ENCODE measurements at regions not wholly inside any gene's neighbourhood (a gene's known extent, or its start where the extent isn't known, plus 50 kb on each side); places are given as distances from the start of the nearest gene placed in this dataset.

GRCh38 chr13:80082396-80083080, 258.4 kb downstream of the SPRY2 start:
- Mint-ChIP-seq H3K9me3 (no peaks in the 10 kb centered on the region), H3K4me3 (no peak overlapping the region), H3K27ac (no peak overlapping the region), H3K27me3 (ENCODE audit: insufficient read depth, low read depth, poor library complexity) (no peaks in the 10 kb centered on the region), H3K4me1 (peaks cover 21% of the 10 kb centered on the region), H3K36me3 (ENCODE audit: low read depth) (no peaks in the 10 kb centered on the region)
- H3K9me2 ChIP-seq (ENCODE audit: insufficient read depth), result no peaks in the 10 kb centered on the region
- H3K79me2 ChIP-seq (replicated peaks; ENCODE audit: insufficient read depth), result no peaks in the 10 kb centered on the region
- no peak for TF ChIP-seq CTCF (conservative IDR thresholded peaks at IDR 0.05; ENCODE audit: low read depth in 2 of 2)
- TF ChIP-seq STAT1 (IDR thresholded peaks at IDR 0.05; ENCODE audit: unreplicated experiment), result no peak
- no peak for TF ChIP-seq ZNF114 (CRISPR knock-in tag; IDR thresholded peaks at IDR 0.05)
- no peak for TF ChIP-seq NANOG (IDR thresholded peaks at IDR 0.05; ENCODE audit: borderline replicate concordance)
- TF ChIP-seq EZH2phosphoT487 (IDR thresholded peaks at IDR 0.05; ENCODE audit: unreplicated experiment), result no peak
- no peak for TF ChIP-seq REST (IDR thresholded peaks at IDR 0.05; ENCODE audit: unreplicated experiment)
- TF ChIP-seq ZNF462 (CRISPR knock-in tag; IDR thresholded peaks at IDR 0.05), result no peak
- TF ChIP-seq ZNF331 (CRISPR knock-in tag; IDR thresholded peaks at IDR 0.05; ENCODE audit: low read depth), result no peak
- TF ChIP-seq EZH2 (IDR thresholded peaks at IDR 0.05; ENCODE audit: low read depth, unreplicated experiment), result no peak
- no peak for TF ChIP-seq POLR2AphosphoS5 (IDR thresholded peaks at IDR 0.05; ENCODE audit: low read depth)
- no peak for TF ChIP-seq ETS1 (IDR thresholded peaks at IDR 0.05)
- TF ChIP-seq CREB1 (CRISPR knock-in tag; IDR thresholded peaks at IDR 0.05; ENCODE audit: low read depth), result no peak
- TF ChIP-seq JUNB (IDR thresholded peaks at IDR 0.05; ENCODE audit: unreplicated experiment), result no peak
- no peaks in the 10 kb centered on the region for H3K36me3 ChIP-seq (ENCODE audit: insufficient read depth)
- H3K4me3 ChIP-seq, result no peak overlapping the region
- DNase-seq (ENCODE audit: low spot score) (no peak), ATAC-seq (no peak)
- no peaks in the 10 kb centered on the region for H4K20me1 ChIP-seq (replicated peaks; ENCODE audit: insufficient read depth)
- no peak overlapping the region for H3K4me2 ChIP-seq
- H3K27ac ChIP-seq (ENCODE audit: low read depth), result no peak overlapping the region
- H3K27me3 ChIP-seq (ENCODE audit: insufficient read depth), result no peaks in the 10 kb centered on the region
- H3K4me1 ChIP-seq (ENCODE audit: insufficient read depth), result peaks cover 12% of the 10 kb centered on the region
- no peaks in the 10 kb centered on the region for H3F3A ChIP-seq (replicated peaks; ENCODE audit: low read depth)
- H2AFZ ChIP-seq, result no peak overlapping the region

Measured in GM23338 (cell line).